ENCODE measurements at regions not wholly inside any gene's neighbourhood (a gene's known extent, or its start where the extent isn't known, plus 50 kb on each side); places are given as distances from the start of the nearest gene placed in this dataset.

GRCh38 chr6:154617175-154617574, 106.7 kb upstream of the CNKSR3 start:
- no peak overlapping the region for H3K4me3 ChIP-seq (ENCODE audit: low read length)
- H3K79me2 ChIP-seq (ENCODE audit: control insufficient read depth, low read length): no peaks in the 10 kb centered on the region
- TF ChIP-seq EZH2phosphoT487 (IDR thresholded peaks at IDR 0.05; ENCODE audit: borderline replicate concordance, low read length): no peak
- TF ChIP-seq, protein P1, sequence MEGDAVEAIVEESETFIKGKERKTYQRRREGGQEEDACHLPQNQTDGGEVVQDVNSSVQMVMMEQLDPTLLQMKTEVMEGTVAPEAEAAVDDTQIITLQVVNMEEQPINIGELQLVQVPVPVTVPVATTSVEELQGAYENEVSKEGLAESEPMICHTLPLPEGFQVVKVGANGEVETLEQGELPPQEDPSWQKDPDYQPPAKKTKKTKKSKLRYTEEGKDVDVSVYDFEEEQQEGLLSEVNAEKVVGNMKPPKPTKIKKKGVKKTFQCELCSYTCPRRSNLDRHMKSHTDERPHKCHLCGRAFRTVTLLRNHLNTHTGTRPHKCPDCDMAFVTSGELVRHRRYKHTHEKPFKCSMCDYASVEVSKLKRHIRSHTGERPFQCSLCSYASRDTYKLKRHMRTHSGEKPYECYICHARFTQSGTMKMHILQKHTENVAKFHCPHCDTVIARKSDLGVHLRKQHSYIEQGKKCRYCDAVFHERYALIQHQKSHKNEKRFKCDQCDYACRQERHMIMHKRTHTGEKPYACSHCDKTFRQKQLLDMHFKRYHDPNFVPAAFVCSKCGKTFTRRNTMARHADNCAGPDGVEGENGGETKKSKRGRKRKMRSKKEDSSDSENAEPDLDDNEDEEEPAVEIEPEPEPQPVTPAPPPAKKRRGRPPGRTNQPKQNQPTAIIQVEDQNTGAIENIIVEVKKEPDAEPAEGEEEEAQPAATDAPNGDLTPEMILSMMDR (IDR thresholded peaks at IDR 0.05; ENCODE audit: low read depth, low read length, poor library complexity, severe bottlenecking): no peak
- H3F3A ChIP-seq (ENCODE audit: control insufficient read depth, insufficient read depth): no peaks in the 10 kb centered on the region
- H3K9me3 ChIP-seq (ENCODE audit: control insufficient read depth, insufficient read depth, low read length): no peaks in the 10 kb centered on the region
- H3K27ac ChIP-seq (ENCODE audit: low read depth, low read length): no peak overlapping the region
- no peaks in the 10 kb centered on the region for H3K9me2 ChIP-seq (replicated peaks; ENCODE audit: control insufficient read depth, low read length)
- no peaks in the 10 kb centered on the region for H3K4me1 ChIP-seq (ENCODE audit: control insufficient read depth, low read length)
- no peaks in the 10 kb centered on the region for H3K36me3 ChIP-seq (ENCODE audit: control insufficient read depth, low read length)
- H3K4me2 ChIP-seq (ENCODE audit: low read length): no peak overlapping the region
- no peaks in the 10 kb centered on the region for H4K20me1 ChIP-seq (ENCODE audit: control insufficient read depth, insufficient read depth, low read depth, low read length)
- no peaks in the 10 kb centered on the region for H3K27me3 ChIP-seq (ENCODE audit: control insufficient read depth, low read length)

- no peak overlapping the region for H3K4me2 ChIP-seq (ENCODE audit: low read length)
- no peaks in the 10 kb centered on the region for H3K79me2 ChIP-seq (ENCODE audit: control insufficient read depth, low read length)
- H3K27ac ChIP-seq (ENCODE audit: low read depth, low read length): no peak overlapping the region
- H3F3A ChIP-seq (ENCODE audit: control insufficient read depth, insufficient read depth): no peaks in the 10 kb centered on the region
- H3K36me3 ChIP-seq (ENCODE audit: control insufficient read depth, low read length): no peaks in the 10 kb centered on the region
- H4K20me1 ChIP-seq (ENCODE audit: control insufficient read depth, insufficient read depth, low read depth, low read length): no peaks in the 10 kb centered on the region
- no peaks in the 10 kb centered on the region for H3K9me2 ChIP-seq (replicated peaks; ENCODE audit: control insufficient read depth, low read length)
- no peaks in the 10 kb centered on the region for H3K4me1 ChIP-seq (ENCODE audit: control insufficient read depth, low read length)
- TF ChIP-seq EZH2phosphoT487 (IDR thresholded peaks at IDR 0.05; ENCODE audit: borderline replicate concordance, low read length): no peak
- TF ChIP-seq, protein P1 (IDR thresholded peaks at IDR 0.05; ENCODE audit: low read depth, low read length, poor library complexity, severe bottlenecking): no peak
- H3K9me3 ChIP-seq (ENCODE audit: control insufficient read depth, insufficient read depth, low read length): no peaks in the 10 kb centered on the region
- H3K4me3 ChIP-seq (ENCODE audit: low read length): no peak overlapping the region
- no peaks in the 10 kb centered on the region for H3K27me3 ChIP-seq (ENCODE audit: control insufficient read depth, low read length)
These were observed 108.7 kb upstream of the CNKSR3 start for GRCh38 chr6:154619146-154619545.

DNA sequence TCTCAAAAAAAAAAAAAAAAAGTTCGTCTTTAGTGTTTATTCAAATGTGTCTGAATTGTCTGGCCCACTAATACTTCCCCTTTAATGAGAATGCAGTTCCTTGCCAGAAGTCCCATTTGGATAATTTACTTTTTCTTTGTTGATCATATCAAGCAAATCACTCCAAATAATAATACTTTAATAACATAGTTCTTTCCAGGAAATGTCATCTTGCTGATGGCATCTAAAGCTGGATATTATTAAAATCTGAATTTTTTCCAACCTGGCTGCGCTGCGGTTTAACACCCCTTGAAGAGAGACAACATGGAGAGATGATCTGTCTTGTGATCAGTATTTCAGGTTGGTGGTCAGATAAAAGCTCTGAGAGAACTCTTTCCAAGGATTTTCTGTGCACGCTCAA, 111.2 kb upstream of the CNKSR3 start:
- no peak overlapping the region for H3K27ac ChIP-seq (ENCODE audit: low read depth, low read length)
- no peaks in the 10 kb centered on the region for H3K9me3 ChIP-seq (ENCODE audit: control insufficient read depth, insufficient read depth, low read length)
- no peaks in the 10 kb centered on the region for H3K27me3 ChIP-seq (ENCODE audit: control insufficient read depth, low read length)
- no peaks in the 10 kb centered on the region for H3K36me3 ChIP-seq (ENCODE audit: control insufficient read depth, low read length)
- TF ChIP-seq, protein P1 (IDR thresholded peaks at IDR 0.05; ENCODE audit: low read depth, low read length, poor library complexity, severe bottlenecking): no peak
- TF ChIP-seq EZH2phosphoT487 (IDR thresholded peaks at IDR 0.05; ENCODE audit: borderline replicate concordance, low read length): no peak
- no peak overlapping the region for H3K4me2 ChIP-seq (ENCODE audit: low read length)
- H3K4me1 ChIP-seq (ENCODE audit: control insufficient read depth, low read length): no peaks in the 10 kb centered on the region
- no peaks in the 10 kb centered on the region for H3K9me2 ChIP-seq (replicated peaks; ENCODE audit: control insufficient read depth, low read length)
- no peaks in the 10 kb centered on the region for H3F3A ChIP-seq (ENCODE audit: control insufficient read depth, insufficient read depth)
- H4K20me1 ChIP-seq (ENCODE audit: control insufficient read depth, insufficient read depth, low read depth, low read length): no peaks in the 10 kb centered on the region
- no peaks in the 10 kb centered on the region for H3K79me2 ChIP-seq (ENCODE audit: control insufficient read depth, low read length)
- no peak overlapping the region for H3K4me3 ChIP-seq (ENCODE audit: low read length)
